IPS DF 4.7 (cell line): ENCODE measurements at regions not wholly inside any gene's neighbourhood (a gene's known extent, or its start where the extent isn't known, plus 50 kb on each side); places are given as distances from the start of the nearest gene placed in this dataset.

Experiments
- DNase-seq: peaks from one replicate; pipeline ENCODE4 v3.0.0-alpha.2; 2013; ENCODE audit warnings: low spot score; ENCODE audit errors: extremely low read depth

DNA sequence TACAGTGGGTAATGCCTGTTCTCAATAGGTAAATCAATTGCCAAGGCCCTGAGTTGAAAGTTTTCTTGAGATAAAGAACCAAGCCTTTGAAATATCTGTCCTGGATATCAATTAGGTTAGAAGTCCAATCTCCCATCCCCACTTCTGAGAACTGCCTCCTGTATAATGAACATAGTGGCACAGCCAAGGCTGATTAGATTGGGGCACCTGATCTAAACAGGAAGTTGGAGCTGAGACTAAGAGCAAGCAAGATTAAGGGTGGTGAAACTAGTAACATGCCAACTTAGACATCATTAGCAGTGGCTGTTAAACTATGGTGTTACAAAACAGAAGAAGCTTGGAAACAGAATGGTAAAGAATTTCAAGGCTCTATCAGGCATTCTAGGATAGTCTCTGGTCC lies 137.7 kb upstream of the TMEM108 start:
- DNase-seq = no peak

DNA sequence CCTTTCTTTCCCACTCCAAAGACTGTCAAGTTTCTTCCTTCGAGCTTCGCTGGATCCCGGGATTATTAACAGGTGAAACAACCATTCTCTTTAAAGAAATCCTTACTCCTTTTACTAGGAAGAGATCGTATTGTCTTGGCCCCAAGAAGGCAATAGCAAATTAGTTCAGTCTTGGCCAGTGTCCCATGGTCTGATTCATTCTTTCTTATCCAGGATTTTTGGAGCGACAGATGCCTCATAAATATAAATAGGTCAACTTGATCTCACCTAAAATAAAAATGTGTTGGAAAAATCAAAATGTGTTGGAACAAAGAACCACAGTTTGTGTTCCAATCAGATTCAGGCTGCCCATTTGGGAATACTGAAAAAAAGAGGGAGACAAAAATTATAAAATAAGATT lies 140.1 kb upstream of the TMEM108 start:
- DNase-seq = no peak

DNA sequence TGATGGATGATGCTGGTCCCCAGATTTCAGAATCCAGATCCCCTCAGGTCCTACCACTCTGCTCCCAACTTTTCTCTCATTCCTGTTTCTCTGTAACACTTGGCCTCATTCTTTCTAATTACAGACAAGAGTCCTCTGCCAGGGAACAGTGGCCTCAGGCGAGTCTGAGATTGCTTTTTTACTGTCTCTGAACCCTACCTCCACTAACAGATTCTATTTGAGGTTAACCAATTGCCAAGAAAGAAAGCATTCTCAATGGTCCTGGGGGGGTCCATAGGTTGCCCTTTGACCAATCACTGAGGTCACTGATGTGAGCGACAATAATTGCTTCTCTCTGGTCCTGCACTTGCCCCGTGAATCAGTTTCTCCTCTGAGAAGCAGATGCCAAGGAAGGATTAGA lies 145.2 kb upstream of the TMEM108 start:
- DNase-seq = no peak

DNA sequence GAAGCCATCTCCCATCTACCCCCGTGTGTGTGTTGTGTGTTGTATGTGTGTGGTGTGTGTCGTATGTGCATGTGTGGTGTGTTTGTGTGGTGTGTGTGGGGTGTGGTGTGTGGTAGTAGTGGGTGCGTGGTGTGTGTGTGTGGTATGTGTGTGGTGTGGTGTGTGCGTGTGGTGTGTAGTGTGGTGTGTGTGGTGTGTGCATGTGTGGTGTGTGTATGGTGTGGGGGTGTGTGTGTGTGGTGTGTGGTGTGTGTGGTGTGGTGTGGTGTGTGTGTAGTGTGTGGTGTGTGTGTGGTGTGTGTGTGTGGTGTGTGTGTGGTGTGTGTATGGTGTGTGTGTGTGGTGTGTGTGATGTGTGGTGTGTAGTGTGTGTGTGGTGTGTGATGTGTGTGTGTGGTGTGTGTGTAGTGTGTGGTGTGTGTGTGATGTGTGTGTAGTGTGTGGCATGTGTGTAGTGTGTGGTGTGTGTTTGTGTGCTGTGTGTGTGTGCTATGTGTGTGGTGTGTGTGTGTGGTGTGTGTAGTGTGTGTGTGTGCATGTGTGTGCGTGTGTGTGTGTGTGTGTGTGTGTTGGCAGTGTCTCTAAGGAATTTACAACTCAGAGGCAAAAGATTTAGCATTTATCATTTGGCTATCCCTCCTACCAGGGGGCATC lies 156.3 kb upstream of the TMEM108 start:
- no peak for DNase-seq

DNA sequence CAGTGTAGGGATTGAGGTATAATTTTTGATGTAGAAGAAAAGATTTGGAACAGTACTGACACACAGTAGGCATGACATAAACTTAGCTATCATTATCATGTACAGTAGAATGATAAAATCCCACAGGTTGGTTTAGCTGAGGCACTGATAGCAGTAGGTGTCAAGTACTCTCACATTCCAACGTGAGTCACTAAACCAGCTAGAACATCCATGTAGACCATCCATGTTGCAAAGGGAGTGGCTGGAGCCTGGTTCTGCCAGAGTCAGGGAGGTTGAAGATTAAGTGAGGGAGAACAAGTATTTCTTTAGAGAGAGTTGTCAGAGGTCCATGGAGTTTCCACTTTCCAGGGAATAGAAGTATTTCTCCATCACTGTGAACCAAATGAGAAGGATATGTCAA lies 157.2 kb upstream of the TMEM108 start:
- no peak for DNase-seq

DNA sequence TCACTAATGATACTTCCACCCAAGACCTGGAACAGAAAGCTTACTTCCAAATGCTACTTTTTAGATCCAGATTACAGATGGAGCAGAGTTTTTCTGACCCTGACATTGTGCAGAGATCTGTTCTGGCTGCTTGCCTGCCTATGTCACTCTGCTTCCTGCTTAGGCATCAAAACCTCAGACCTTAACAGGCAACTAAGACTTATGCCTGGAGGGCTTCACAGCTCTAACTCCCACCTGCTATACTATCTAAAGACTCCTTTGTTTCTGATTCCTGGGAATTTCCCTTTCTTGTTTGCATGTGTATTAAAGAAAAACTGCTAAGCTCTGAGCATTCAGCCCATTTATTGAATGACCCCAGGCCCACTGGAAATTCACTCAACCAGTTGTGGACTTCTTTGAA lies 157.4 kb upstream of the NPHP3 start:
- no peak for DNase-seq

DNA sequence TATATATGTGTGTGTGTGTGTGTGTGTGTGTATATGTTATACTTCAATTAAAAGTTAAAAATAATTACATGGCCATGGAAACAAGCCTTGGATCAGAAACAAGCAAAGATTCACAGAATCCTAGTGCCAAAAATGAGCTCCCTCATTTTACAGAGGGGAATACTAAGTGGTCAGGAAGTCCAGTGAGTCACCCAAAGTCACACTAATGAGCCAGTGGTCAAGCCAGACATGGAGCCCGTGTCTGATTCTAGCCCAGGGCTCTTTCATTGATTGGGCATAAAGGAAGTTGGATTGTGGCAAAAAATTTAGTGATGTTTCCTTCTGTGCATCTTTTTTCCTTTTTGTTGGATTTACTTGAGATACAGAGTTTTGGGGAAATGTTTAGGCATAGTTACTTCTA lies 152.5 kb upstream of the NPHP3 start:
- no peak for DNase-seq

DNA sequence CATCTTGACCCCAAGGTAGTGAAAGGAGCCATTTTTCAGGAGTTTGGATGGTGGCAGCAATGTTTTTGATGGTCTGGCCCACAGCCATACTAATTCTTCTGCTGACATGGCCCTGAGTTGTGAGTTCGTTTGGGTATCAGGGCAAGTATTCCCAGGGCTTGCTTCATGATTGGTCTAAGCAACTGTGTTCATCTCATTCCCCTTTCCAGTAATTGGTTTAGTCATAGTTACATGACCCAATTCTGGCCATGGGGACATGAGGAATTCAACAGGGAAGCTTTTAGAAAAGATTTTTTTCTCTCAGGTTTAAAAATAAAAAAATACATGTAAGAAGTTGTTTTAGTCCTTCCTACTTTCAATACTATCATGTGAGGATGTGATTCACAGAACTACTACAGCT lies 150.5 kb upstream of the NPHP3 start:
- DNase-seq = no peak

DNA sequence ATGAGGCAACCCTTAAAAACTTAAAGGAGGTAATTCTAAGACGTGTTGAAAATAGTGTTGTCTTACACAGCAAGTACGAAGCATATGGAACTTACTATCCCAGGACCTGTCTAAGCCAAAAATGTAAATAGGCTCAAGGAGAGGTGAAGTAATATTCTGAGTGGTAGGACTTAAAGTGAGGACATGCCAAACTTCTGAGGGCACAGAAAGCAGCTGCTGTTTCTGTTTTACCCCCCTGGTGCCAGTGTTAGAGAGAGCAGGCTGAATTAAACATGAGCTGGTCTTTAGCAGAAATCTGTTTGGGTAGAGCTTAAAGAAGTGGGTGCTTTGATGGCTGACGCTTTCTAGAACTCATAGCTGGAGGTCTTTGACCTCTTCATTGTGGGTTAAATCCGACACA lies 149.7 kb upstream of the NPHP3 start:
- DNase-seq = no peak

DNA sequence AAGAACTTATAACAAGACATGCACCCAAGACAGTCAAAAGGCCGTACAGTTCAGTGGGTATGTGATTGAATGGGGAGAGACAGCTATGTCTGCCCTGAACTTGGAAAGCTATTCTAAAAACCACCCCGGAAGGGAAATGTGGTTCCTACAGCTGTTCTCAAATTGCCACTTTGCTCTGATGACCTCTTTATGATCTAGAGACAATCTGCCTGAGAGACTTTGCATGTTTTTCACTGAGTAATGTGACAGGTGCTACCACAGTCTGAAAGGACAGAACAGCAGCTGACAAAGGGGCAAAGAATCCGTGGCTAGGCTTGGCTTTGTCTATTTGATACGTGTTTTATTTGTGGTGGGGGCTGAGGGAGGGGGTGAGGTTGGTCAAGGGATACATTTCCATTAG lies 148.3 kb upstream of the NPHP3 start:
- no peak for DNase-seq

DNA sequence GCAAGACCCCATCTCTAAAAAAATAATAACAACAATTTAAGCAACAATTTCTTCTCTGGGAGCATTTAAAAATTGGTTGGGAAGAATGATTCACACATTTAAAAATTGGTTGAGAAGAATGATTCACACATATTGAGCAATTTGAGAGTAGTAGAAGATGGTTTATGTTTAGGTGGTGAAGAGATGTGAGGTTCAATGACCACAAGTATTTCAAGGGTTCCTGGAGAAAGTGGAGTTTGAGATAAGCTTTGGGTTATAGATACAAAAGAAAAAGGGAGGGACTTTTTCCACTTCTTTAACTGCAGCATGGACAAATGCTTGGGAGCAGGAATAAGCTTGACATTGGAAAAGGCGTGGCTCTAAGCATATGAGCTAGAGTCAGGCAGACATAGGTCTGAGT lies 145.7 kb upstream of the NPHP3 start:
- no peak for DNase-seq

DNA sequence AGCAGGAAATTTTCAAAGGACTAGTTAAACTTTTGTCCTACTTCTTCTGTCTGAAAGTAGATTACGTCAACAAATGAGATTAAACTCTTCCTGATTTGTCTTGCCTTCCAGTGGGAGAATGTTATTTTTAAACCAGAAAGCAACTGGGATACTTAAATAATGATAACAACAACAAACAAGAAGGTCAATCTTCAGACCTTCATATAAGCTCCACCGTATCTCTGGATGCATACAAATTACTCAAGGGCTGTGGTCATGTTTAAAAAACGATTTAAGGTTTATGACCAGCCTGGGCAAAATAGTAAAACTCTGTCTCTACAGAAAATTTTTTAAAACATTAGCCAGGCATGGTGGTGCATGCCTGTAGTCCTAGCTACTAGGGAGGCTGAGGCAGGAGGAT lies 145.3 kb upstream of the NPHP3 start:
- DNase-seq = no peak

DNA sequence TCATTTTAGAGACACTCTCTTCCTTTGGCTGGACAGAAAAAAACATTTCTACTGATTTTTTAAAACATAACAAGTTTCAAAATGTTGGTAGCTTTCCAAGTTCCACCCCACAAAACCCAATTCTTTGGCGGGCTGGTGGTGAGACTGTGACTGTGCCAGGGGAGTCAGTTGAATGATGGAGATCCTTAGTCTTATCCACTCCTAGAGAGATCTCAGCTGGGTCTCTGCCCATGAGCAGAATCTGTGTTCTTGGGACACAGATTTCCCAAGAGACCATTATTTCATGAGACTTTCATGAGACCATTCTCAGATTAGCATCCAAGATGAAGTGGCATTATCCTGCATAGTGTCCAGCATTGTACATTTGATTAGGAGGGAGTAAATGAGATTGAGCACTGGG lies 135.1 kb upstream of the NPHP3 start:
- no peak for DNase-seq

DNA sequence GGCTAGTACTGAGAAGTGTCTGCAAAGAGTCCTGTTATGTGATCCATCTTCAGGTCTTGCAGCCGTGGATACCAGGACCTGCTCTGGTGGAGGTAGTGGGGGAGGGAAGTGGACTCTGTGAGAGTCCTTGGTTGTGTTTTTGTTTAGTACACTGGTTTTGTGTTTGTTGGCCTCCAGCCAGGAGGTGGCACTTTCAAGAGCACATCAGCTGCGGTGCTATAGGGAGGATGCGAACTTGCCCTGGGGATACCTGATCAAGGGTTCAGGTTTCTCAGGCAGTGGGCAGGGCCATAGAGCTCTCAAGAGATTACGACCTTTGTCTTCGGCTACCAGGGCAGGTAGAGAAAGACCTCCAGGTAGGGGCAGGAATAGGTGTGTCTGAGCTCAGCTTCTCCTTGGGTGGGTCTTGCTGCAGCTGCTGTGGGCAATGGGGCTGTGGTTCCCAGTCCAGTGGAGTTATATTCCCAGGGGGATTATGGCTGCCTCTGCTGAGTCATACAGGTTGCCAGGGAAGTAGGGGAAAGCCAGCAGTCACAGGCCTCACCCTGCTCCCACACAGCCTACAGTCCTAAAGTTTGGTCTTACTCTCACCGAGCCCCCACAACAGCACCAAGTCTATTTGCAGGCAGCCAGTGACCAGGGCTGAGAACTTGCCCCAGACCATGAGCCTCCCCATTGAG lies 132.8 kb upstream of the NPHP3 start:
- DNase-seq = no peak

DNA sequence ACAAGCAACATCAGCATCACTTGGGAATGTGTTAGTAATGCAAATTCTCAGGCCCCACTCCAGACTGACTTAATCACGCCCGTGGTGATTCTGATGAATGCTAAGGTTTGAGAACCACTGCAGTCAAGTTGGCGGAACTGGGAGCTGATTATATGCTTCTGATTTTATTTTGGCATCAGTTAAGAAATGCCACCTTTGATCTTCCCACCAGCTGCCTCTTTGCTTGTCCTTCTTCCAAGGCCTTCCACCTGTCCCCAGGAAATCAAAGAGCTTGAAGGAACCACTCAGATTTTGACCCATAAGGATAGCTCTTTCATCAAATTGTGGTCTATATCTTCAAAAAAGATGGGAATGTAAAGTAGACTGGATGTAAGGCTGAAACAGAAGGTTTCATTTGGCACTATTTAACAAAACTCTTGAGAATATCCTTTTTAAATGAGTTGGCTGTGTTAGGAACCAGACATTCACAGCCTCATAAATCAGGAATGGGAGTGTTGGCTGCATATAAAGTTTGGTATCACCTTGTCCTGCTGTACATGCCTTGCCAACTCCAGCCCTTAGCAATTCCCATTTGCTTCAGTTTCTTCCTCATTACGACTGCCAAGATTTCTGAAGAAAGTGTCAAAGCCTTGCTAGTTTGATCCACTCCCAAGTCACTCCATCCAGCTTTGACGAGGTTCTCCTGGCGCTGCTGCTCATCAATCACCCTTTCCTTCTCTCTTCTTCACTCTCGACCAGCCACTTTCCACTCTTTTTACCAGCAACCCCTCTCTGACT lies 125.8 kb upstream of the NPHP3 start:
- no peak for DNase-seq

DNA sequence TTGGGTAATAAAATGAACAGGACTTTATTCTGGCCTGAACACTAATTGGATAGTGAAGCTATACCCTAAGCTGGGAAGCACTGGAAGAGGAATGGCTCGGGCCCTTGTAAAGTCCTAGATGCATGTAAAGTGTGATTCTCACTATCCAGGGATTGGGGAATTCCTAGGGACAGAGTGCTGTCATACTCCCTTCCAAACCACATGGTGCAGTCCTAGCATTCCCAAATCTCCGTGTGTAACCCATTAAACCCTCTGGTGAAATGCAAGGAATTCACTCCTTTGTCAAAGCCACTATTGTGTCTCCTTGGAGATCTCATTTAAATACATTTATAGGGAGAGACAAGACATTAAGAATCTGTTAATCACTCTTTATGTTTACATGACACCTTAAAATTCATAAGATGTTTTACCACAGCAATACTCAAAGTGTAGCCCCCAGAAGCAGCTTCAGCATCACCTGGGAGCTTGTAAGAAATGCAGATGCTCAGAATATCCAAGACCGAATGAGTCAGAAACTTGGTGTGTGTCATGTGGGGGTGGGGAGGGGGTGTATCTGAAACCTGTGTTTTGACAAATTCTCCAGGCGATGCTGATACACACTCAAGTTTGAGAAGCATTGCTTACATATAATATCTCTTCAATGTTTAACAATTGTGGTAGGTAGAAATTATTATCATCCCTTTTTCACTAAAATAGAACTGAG lies 121.8 kb upstream of the NPHP3 start:
- DNase-seq = no peak

DNA sequence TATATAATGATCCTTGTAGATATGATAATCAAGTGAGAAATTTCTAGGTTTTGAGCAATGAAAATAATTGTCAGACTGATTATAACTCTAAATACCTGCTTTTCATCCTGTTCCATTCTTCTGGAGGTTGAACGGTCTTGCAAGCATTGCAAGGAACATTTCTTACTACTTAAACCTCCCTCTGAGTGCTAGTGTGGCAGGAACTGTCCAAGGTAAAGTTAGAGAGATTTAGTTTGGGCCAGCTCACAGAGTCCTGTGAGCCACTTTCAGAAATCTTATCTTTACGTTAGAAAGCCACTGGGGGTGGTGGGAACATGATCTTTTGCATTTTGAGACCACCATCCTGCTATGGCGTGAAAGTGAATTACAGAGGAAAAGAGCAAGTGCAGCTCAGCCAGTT lies 121.1 kb upstream of the NPHP3 start:
- DNase-seq = no peak

DNA sequence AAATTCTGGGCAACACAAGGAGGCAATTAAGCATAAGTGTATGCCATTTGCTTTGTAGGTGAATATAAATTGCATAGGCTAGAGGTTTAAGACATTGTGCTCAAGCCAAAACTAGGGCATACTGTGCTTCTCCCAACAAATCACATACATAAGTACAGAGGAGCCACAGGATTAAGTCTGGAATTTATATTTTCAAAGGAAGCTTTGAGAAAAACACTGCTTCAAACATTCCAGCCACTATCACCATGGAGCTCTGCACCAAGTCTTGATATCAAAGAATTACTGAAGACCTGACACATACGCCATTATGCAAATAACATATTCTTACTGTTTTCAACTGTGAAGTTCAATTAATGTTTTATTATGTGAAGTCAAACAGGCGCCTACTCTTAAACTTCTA lies 119.4 kb upstream of the NPHP3 start:
- DNase-seq = no peak

DNA sequence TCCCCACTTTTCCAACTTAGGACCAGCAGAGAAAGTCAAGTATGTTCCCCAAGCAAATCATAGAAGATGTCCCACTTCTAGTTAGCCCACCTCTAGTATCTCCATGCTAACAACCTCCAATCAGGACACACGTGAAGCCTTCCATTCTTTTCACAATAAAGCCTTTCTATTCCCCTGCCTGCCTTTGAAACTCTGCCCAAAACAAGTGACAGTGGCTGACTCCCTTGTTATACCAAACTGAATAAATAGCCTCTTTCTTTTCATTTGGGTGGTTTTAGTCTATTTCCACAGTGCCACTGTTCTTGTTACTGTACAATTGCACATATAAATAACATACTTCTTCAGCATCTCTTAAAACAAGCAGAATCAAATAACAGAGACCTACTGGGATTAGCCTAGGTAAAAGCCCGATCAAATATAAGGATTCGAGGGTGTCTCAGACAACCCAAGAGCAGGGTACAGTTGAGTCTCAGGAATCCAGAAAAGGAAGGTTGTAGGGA lies 118.0 kb upstream of the NPHP3 start:
- DNase-seq = no peak

DNA sequence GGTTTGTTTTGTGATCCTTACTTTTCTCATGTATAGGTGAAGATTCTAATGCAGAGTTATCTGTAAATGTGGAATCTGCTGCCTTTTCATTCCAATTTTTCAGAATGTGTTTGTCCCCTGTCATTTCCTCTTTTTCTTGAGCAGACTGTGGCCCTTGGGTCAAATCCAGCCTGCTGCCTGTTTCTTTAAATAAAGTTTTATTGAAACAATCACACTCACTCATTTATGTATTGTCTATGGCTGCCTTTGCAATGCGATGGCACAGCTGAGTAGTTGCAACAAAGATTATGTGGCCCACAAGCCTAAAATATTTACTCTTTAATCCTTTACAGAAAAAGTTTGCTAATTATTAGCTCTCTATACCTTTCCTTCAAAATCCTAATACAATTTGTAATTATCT lies 116.3 kb upstream of the NPHP3 start:
- no peak for DNase-seq

DNA sequence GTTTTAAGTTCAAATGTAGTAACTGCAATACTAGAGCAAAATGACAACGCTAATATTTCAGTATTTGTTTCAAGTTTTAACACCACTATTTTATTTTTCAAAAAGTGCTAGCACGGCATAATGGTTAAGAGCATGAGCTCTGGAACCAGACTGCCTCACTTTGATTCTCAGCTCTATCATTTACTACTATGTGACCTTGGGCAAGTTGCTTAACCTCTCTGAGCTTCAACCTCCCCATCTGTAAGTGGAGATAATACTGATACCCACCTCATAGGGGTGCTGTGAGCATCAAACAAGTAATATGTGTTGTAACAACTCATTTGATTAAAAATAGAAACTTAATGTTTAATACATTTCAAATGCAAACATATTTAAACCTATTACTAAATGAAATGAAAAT lies 115.4 kb upstream of the NPHP3 start:
- DNase-seq = no peak

DNA sequence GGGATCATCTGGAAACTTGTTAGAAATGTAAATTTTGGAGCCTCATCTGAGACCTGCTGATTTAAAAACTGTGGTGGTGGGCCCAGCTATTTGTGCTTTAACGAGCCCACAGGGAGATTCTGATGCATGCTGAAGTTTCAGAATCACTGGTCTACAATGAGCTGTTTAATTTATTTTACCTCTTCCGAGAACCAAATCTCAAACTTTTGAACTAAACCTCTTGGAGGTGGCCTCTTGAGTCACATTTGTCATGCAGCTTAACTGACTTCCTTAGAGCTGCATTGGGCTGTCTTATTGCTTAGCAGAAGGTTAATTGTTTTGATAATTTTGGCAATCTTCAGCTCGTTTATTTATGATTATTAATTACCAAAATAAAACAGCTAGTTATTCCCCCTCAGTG lies 112.1 kb upstream of the NPHP3 start:
- no peak for DNase-seq
